ENCODE measurements at regions not wholly inside any gene's neighbourhood (a gene's known extent, or its start where the extent isn't known, plus 50 kb on each side); places are given as distances from the start of the nearest gene placed in this dataset.
"Not testable (repeated sequence)": the region's sequence is repeated elsewhere in the genome, so short reads cannot be mapped to it uniquely, and the experiment has no call there.

DNA sequence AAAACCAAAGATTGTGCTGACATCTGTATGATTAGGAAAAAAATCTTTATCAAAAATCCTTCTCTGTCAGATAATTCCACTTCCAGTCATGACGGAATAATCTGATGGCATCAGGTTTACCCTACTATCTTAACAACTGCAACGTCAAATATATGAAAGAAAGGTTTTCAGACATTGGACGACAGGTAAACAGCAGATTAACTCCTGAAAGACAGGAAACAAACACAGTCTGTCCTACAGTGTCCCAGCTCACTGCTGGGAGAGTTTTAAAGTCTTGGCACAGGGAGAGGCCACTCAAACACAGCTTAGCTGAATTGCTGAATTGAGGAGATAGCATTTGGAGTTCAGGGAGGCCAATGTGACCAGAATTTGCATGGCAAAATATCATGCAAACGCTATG lies 186.3 kb upstream of the KCTD7 start:
- TF ChIP-seq CTCF (conservative IDR thresholded peaks at IDR 0.05; ENCODE audit: low read depth, low read length), result no peak
- TF ChIP-seq EZH2phosphoT487 (IDR thresholded peaks at IDR 0.05; ENCODE audit: borderline replicate concordance, low read length), result no peak
- no peak for TF ChIP-seq EZH2 (IDR thresholded peaks at IDR 0.05; ENCODE audit: low read length, unreplicated experiment)
- Histone ChIP-seq H3K9me2 (replicated peaks; ENCODE audit: low read length) (no peaks in the 10 kb centered on the region), H3K4me3 (ENCODE audit: low read length) (no peak overlapping the region), H3K4me2 (ENCODE audit: low read length) (no peak overlapping the region), H2AFZ (ENCODE audit: low read length) (no peak overlapping the region), H3K9ac (ENCODE audit: low read length) (no peak overlapping the region), H3K27me3 (ENCODE audit: low read length) (no peaks in the 10 kb centered on the region), H3K79me2 (ENCODE audit: low read length) (no peaks in the 10 kb centered on the region), H3K36me3 (ENCODE audit: low read depth, low read length) (no peaks in the 10 kb centered on the region), H4K20me1 (ENCODE audit: low read length) (no peaks in the 10 kb centered on the region), H3F3A (ENCODE audit: low read length, unreplicated experiment) (no peaks in the 10 kb centered on the region), H3K9me3 (ENCODE audit: low read length) (no peaks in the 10 kb centered on the region), H3K4me1 (ENCODE audit: insufficient read depth, low read length) (no peaks in the 10 kb centered on the region), H3K27ac (ENCODE audit: low read length) (no peak overlapping the region)
- ATAC-seq (no peak), DNase-seq (no peak)
- BruUV-seq (replicated peaks), result no TSS peak
- ChIA-PET CTCF (no interaction called here), POLR2A (ENCODE audit: unreplicated experiment) (no interaction called here)
- intact Hi-C loops (cut with micrococcal nuclease), result no loop called here

DNA sequence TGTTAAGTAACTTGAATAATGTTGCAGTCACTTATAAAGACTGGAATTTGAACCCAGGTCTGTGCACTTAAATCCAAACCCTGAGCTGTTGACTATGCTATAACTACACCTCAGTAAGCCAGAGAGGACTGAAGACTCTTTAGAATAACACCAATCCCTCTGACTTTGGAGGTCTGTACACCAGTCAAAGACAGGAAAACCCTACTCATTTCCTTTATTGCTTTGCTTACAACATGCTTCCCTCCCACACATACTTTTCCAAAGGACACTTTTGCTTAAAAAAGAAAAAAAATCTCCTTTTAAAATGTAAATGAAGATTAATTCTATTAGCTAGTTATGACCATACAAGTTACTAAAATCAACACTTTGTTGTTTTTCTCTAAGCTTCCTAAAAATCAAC lies 184.7 kb upstream of the KCTD7 start:
- no peak for ATAC-seq
- H3K27ac ChIP-seq (ENCODE audit: low read length), result no peak overlapping the region
- intact Hi-C loops (cut with micrococcal nuclease), result no loop called here

DNA sequence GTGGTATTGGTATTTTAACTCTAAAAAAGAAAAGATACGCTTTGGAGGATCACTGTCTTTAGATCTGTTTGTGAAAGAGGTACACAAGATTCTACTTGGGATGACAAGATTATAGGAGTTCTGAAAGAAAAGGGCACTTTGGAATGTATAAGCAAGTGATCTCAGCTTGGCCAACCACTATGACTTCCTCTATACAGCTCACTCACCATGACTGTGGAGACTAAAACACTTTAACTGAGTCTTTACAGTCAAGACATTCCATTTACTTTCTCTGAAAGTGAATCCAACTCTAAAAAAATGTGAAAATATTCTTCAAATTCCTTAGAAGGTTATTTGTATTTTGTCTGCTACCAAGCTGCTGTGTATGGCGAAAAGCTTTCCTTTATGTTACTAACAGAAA lies 181.7 kb upstream of the KCTD7 start:
- H3K9me3 ChIP-seq (ENCODE audit: low read length); H3F3A ChIP-seq (ENCODE audit: low read length, unreplicated experiment); H3K4me1 ChIP-seq (ENCODE audit: insufficient read depth, low read length); DNase-seq; ATAC-seq; H3K9me2 ChIP-seq (replicated peaks; ENCODE audit: low read length); H3K27ac ChIP-seq (ENCODE audit: low read length); H4K20me1 ChIP-seq (ENCODE audit: low read length); H3K36me3 ChIP-seq (ENCODE audit: low read depth, low read length); H2AFZ ChIP-seq (ENCODE audit: low read length); H3K79me2 ChIP-seq (ENCODE audit: low read length); H3K4me3 ChIP-seq (ENCODE audit: low read length); H3K4me2 ChIP-seq (ENCODE audit: low read length); CTCF ChIA-PET; H3K9ac ChIP-seq (ENCODE audit: low read length); H3K27me3 ChIP-seq (ENCODE audit: low read length); POLR2A ChIA-PET (ENCODE audit: unreplicated experiment); intact Hi-C loops (cut with micrococcal nuclease); BruUV-seq (replicated peaks): not testable (repeated sequence)

More for the DNA sequence above, 184.7 kb upstream of the KCTD7 start:
- Histone ChIP-seq H3K36me3 (ENCODE audit: low read depth, low read length) (no peaks in the 10 kb centered on the region), H2AFZ (ENCODE audit: low read length) (no peak overlapping the region), H3F3A (ENCODE audit: low read length, unreplicated experiment) (no peaks in the 10 kb centered on the region), H3K27me3 (ENCODE audit: low read length) (no peaks in the 10 kb centered on the region), H4K20me1 (ENCODE audit: low read length) (no peaks in the 10 kb centered on the region), H3K4me1 (ENCODE audit: insufficient read depth, low read length) (no peaks in the 10 kb centered on the region), H3K79me2 (ENCODE audit: low read length) (no peaks in the 10 kb centered on the region), H3K9me2 (replicated peaks; ENCODE audit: low read length) (no peaks in the 10 kb centered on the region), H3K4me3 (ENCODE audit: low read length) (no peak overlapping the region), H3K9me3 (ENCODE audit: low read length) (no peaks in the 10 kb centered on the region), H3K4me2 (ENCODE audit: low read length) (no peak overlapping the region), H3K9ac (ENCODE audit: low read length) (no peak overlapping the region)
- no peak for TF ChIP-seq EZH2 (IDR thresholded peaks at IDR 0.05; ENCODE audit: low read length, unreplicated experiment)
- DNase-seq, result no peak
- no TSS peak for BruUV-seq (replicated peaks)
- ChIA-PET CTCF (no interaction called here), POLR2A (ENCODE audit: unreplicated experiment) (no interaction called here)

DNA sequence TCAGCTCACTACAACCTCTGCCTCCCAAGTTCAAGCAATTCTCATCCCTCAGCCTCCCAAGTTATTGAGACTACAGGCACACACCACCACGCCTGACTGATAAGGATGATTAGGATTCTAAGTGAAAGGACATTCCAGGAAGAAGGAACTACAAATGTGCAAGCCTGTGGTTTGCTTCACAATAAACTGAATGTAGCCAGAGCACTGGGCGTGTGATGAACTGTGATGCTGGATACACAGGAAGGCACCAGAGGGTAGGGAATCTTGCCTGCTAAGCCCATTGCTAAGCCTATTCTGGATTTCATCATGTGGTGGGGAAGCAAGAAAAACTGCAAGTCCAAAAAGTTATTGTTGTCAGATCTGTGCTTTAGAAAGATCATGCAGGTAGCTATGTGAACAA lies 177.9 kb upstream of the KCTD7 start:
- H3K4me1 ChIP-seq (ENCODE audit: insufficient read depth, low read length); H2AFZ ChIP-seq (ENCODE audit: low read length); POLR2A ChIA-PET (ENCODE audit: unreplicated experiment); H3K4me3 ChIP-seq (ENCODE audit: low read length); H3K27me3 ChIP-seq (ENCODE audit: low read length); DNase-seq; H3K4me2 ChIP-seq (ENCODE audit: low read length); H3F3A ChIP-seq (ENCODE audit: low read length, unreplicated experiment); H3K9me3 ChIP-seq (ENCODE audit: low read length); CTCF ChIA-PET; BruUV-seq (replicated peaks); H3K79me2 ChIP-seq (ENCODE audit: low read length); intact Hi-C loops (cut with micrococcal nuclease); H3K36me3 ChIP-seq (ENCODE audit: low read depth, low read length); ATAC-seq; H3K9me2 ChIP-seq (replicated peaks; ENCODE audit: low read length); H3K9ac ChIP-seq (ENCODE audit: low read length); H4K20me1 ChIP-seq (ENCODE audit: low read length); H3K27ac ChIP-seq (ENCODE audit: low read length): not testable (repeated sequence)

DNA sequence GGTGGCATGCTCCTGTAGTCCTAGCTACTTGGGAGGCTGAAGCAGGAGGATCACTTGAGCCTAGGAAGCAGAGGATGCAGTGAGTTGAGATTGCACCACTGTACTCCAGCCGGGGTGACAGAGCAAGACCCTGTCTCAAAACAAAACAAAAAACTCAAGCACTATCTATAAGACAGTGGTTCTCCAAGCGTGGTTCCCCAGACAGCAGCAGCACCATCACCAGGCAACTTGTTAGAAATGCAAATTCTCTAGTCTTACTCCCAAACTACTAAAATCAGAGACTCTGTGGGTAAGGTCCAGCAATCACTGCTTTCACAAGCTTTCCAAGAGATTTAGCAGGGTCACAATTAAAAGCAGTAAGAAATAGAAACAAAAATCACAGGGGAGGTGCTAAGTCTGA lies 177.0 kb upstream of the KCTD7 start:
- ATAC-seq, result peak; percentile 15
- intact Hi-C loops (cut with micrococcal nuclease); DNase-seq; H3K36me3 ChIP-seq (ENCODE audit: low read depth, low read length); H3K4me3 ChIP-seq (ENCODE audit: low read length); H3K4me2 ChIP-seq (ENCODE audit: low read length); H3K27ac ChIP-seq (ENCODE audit: low read length); H3K9ac ChIP-seq (ENCODE audit: low read length); H4K20me1 ChIP-seq (ENCODE audit: low read length); H3K9me3 ChIP-seq (ENCODE audit: low read length); H3F3A ChIP-seq (ENCODE audit: low read length, unreplicated experiment); H3K27me3 ChIP-seq (ENCODE audit: low read length); H3K79me2 ChIP-seq (ENCODE audit: low read length); H2AFZ ChIP-seq (ENCODE audit: low read length); BruUV-seq (replicated peaks); POLR2A ChIA-PET (ENCODE audit: unreplicated experiment); H3K4me1 ChIP-seq (ENCODE audit: insufficient read depth, low read length); H3K9me2 ChIP-seq (replicated peaks; ENCODE audit: low read length): not testable (repeated sequence)
- CTCF ChIA-PET, result interaction anchor here (0.6 to 1.4 kb wide), 2 partner anchors 38 to 564 kb away, joined by 3 to 6 read pairs; no protein-coding TSS in a partner anchor
